MM.1S (cell line): ENCODE measurements at regions not wholly inside any gene's neighbourhood (a gene's known extent, or its start where the extent isn't known, plus 50 kb on each side); places are given as distances from the start of the nearest gene placed in this dataset.

Experiments used
- CTCF ChIP-seq: fragments of 300-600 bp; sonication (generic); IDR thresholded peaks from 2 replicates; pipeline ENCODE4 v1.5.1; 2016; ENCODE audit warnings: antibody characterized with exemption, low read length, mixed read lengths
- EZH2 ChIP-seq: fragments of 300-600 bp; sonication (generic); optimal IDR thresholded peaks from 2 replicates; pipeline ENCODE3; 2017; ENCODE audit warnings: low read depth, mild to moderate bottlenecking, antibody characterized with exemption, low read length, mixed read lengths

DNA sequence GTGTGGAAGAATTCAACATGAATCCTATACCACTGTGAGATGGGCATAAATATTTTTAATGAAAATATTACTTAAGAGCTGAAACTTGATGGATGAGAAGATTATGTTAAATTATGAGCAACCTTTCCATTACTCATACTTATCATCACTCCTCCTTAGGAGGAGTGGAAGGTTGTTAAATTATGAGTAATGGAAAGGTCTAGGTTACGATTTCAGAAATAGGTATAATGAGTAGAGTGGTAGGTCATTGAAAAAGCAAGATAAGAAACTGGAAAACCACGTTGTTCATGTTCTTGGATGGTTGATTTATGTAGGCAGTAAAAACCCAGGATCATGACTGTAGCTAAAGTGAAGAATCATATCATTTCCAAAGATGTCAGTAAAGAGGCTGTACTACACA, 973.2 kb upstream of the RAG2 start:
- TF ChIP-seq EZH2: no peak
- TF ChIP-seq CTCF: no peak
